ENCODE measurements at regions not wholly inside any gene's neighbourhood (a gene's known extent, or its start where the extent isn't known, plus 50 kb on each side); places are given as distances from the start of the nearest gene placed in this dataset.

DNA sequence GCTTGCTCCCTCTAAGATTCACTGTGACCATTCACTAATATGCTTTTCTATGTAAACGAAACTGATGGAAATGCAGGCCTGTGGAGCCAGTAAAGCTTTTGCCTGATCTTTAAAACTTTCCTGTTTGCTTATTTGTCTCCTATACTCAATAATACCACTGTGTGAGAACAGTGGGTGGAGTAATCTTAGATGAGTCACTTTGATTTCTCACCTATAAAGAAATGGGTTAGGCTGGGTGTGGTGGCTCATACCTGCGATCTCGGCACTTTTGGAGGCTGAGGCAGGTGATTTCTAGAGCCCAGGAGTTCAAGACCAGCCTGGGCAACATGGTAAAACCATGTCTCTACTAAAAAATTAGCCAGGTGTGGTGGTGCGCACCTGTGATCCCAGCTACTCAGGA, 70.8 kb downstream of the RWDD3 start:
- BruUV-seq (replicated peaks), result no TSS peak
- H3K9me3 ChIP-seq (ENCODE audit: low read length), result no peaks in the 10 kb centered on the region
- H3K4me3 ChIP-seq (ENCODE audit: low read length), result no peak overlapping the region
- no peaks in the 10 kb centered on the region for H3F3A ChIP-seq (ENCODE audit: low read length, unreplicated experiment)
- H3K9ac ChIP-seq (ENCODE audit: low read length), result no peak overlapping the region
- peak; percentile 59 for ATAC-seq
- POLR2A ChIA-PET (ENCODE audit: unreplicated experiment), result no interaction called here
- peak; percentile 46 for DNase-seq
- intact Hi-C loops (cut with micrococcal nuclease), result no loop called here
- CTCF ChIA-PET, result no interaction called here
- no peak overlapping the region for H3K4me2 ChIP-seq (ENCODE audit: low read length)
- H3K79me2 ChIP-seq (ENCODE audit: low read length), result no peaks in the 10 kb centered on the region
- H3K27me3 ChIP-seq (ENCODE audit: low read length), result peaks cover 19% of the 10 kb centered on the region
- no peak overlapping the region for H3K27ac ChIP-seq (ENCODE audit: low read length)
- H2AFZ ChIP-seq (ENCODE audit: low read length), result no peak overlapping the region
- no peaks in the 10 kb centered on the region for H3K36me3 ChIP-seq (ENCODE audit: low read depth, low read length)
- no peaks in the 10 kb centered on the region for H3K9me2 ChIP-seq (replicated peaks; ENCODE audit: low read length)
- no peaks in the 10 kb centered on the region for H4K20me1 ChIP-seq (ENCODE audit: low read length)
- TF ChIP-seq EZH2phosphoT487 (IDR thresholded peaks at IDR 0.05; ENCODE audit: borderline replicate concordance, low read length), result no peak
- TF ChIP-seq, protein P1, sequence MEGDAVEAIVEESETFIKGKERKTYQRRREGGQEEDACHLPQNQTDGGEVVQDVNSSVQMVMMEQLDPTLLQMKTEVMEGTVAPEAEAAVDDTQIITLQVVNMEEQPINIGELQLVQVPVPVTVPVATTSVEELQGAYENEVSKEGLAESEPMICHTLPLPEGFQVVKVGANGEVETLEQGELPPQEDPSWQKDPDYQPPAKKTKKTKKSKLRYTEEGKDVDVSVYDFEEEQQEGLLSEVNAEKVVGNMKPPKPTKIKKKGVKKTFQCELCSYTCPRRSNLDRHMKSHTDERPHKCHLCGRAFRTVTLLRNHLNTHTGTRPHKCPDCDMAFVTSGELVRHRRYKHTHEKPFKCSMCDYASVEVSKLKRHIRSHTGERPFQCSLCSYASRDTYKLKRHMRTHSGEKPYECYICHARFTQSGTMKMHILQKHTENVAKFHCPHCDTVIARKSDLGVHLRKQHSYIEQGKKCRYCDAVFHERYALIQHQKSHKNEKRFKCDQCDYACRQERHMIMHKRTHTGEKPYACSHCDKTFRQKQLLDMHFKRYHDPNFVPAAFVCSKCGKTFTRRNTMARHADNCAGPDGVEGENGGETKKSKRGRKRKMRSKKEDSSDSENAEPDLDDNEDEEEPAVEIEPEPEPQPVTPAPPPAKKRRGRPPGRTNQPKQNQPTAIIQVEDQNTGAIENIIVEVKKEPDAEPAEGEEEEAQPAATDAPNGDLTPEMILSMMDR (conservative IDR thresholded peaks at IDR 0.05; ENCODE audit: low read depth, low read length), result no peak
- TF ChIP-seq EZH2 (IDR thresholded peaks at IDR 0.05; ENCODE audit: low read length, unreplicated experiment), result no peak
- H3K4me1 ChIP-seq (ENCODE audit: insufficient read depth, low read length), result no peaks in the 10 kb centered on the region

DNA sequence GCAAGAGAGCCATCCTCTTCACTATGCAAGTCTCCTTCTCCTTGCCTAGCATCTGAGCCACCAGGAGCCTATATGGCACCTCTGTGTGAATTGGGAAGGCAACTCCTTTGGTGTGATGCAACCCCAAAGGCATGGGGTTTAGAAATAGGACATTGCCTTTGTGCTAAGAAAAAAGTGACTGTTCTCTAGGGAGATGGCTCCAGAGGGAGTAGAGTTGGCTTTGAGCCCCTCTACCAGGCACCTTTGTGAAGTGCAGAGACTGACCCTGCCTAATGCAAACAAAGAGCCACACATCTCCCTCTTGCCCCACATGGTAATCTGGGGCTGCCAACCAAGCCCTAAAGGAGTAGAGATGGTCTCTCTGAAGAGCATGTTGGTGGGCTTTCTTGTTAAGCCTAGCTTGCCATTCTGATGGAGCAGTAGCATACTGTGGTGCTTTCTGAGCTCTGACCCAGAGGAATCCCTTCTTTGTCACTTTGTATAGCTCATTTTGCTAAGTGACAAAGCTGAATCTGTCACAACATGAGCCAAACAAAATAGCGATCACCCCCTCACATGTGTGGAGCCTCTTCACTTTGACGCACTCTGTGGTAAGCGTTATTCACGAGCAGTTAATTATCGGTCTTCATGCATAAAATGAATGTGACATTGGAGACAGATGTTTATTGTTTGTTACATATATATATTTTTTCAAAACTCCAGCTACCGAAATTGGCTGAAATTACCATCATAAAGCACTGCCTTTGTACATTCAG, 74.4 kb downstream of the RWDD3 start:
- Histone ChIP-seq H3K9me3 (ENCODE audit: low read length) (no peaks in the 10 kb centered on the region), H2AFZ (ENCODE audit: low read length) (no peak overlapping the region), H3K27me3 (ENCODE audit: low read length) (peaks cover 49% of the 10 kb centered on the region), H3K79me2 (ENCODE audit: low read length) (no peaks in the 10 kb centered on the region), H3K4me1 (ENCODE audit: insufficient read depth, low read length) (no peaks in the 10 kb centered on the region), H3K36me3 (ENCODE audit: low read depth, low read length) (no peaks in the 10 kb centered on the region), H3K9ac (ENCODE audit: low read length) (no peak overlapping the region), H3K27ac (ENCODE audit: low read length) (no peak overlapping the region), H3K4me3 (ENCODE audit: low read length) (no peak overlapping the region), H3K9me2 (replicated peaks; ENCODE audit: low read length) (no peaks in the 10 kb centered on the region), H3F3A (ENCODE audit: low read length, unreplicated experiment) (no peaks in the 10 kb centered on the region), H3K4me2 (ENCODE audit: low read length) (no peak overlapping the region), H4K20me1 (ENCODE audit: low read length) (no peaks in the 10 kb centered on the region)
- BruUV-seq (replicated peaks), result no TSS peak
- intact Hi-C loops (cut with micrococcal nuclease), result loop anchor here (1.0 kb wide), 1 partner anchor 159 kb away; no protein-coding TSS in a partner anchor
- ChIA-PET POLR2A (ENCODE audit: unreplicated experiment) (no interaction called here), CTCF (no interaction called here)
- TF ChIP-seq EZH2phosphoT487 (IDR thresholded peaks at IDR 0.05; ENCODE audit: borderline replicate concordance, low read length) (no peak), EZH2 (IDR thresholded peaks at IDR 0.05; ENCODE audit: low read length, unreplicated experiment) (no peak)
- TF ChIP-seq, protein P1 (conservative IDR thresholded peaks at IDR 0.05; ENCODE audit: low read depth, low read length), result no peak
- no peak for ATAC-seq
- DNase-seq, result no peak

DNA sequence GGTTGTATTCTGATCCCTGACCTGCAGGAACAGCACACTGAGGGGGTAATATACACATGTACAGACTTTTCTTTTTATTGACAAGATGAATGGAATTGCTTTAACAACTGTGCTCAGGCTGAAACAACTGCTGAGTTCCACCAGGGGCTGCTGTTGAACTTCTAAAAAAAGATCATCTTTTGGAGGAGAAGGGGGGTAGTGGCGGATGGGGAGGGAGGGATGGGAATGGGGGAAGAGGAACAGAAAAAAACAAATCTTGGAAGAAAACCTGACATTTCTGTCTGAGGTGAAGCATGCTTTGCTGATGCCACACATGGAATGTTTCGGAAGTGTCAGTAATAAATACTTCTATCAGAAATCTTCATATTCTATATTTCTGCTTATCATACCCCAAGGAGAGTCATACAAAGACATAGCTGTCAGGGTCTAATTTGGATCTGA, 75.0 kb downstream of the RWDD3 start:
- H2AFZ ChIP-seq (ENCODE audit: low read length), result no peak overlapping the region
- peaks cover 50% of the 10 kb centered on the region for H3K27me3 ChIP-seq (ENCODE audit: low read length)
- H3K4me1 ChIP-seq (ENCODE audit: insufficient read depth, low read length), result no peaks in the 10 kb centered on the region
- POLR2A ChIA-PET (ENCODE audit: unreplicated experiment), result no interaction called here
- H3K79me2 ChIP-seq (ENCODE audit: low read length), result no peaks in the 10 kb centered on the region
- H4K20me1 ChIP-seq (ENCODE audit: low read length), result no peaks in the 10 kb centered on the region
- no peak overlapping the region for H3K27ac ChIP-seq (ENCODE audit: low read length)
- TF ChIP-seq EZH2phosphoT487 (IDR thresholded peaks at IDR 0.05; ENCODE audit: borderline replicate concordance, low read length) (no peak), EZH2 (IDR thresholded peaks at IDR 0.05; ENCODE audit: low read length, unreplicated experiment) (no peak)
- TF ChIP-seq, protein P1 (conservative IDR thresholded peaks at IDR 0.05; ENCODE audit: low read depth, low read length), result peak; percentile 80
- no peaks in the 10 kb centered on the region for H3K9me3 ChIP-seq (ENCODE audit: low read length)
- ATAC-seq, result peak; percentile 76
- no peaks in the 10 kb centered on the region for H3F3A ChIP-seq (ENCODE audit: low read length, unreplicated experiment)
- H3K36me3 ChIP-seq (ENCODE audit: low read depth, low read length), result no peaks in the 10 kb centered on the region
- CTCF ChIA-PET, result no interaction called here
- no peak overlapping the region for H3K4me3 ChIP-seq (ENCODE audit: low read length)
- no peaks in the 10 kb centered on the region for H3K9me2 ChIP-seq (replicated peaks; ENCODE audit: low read length)
- peak; percentile 66 for DNase-seq
- intact Hi-C loops (cut with micrococcal nuclease), result loop anchor here (1.0 kb wide), 1 partner anchor 158 kb away; no protein-coding TSS in a partner anchor
- H3K9ac ChIP-seq (ENCODE audit: low read length), result no peak overlapping the region
- no TSS peak for BruUV-seq (replicated peaks)
- H3K4me2 ChIP-seq (ENCODE audit: low read length), result no peak overlapping the region
